Upper lobe of left lung (tissue), 6 donors: ENCODE measurements at regions not wholly inside any gene's neighbourhood (a gene's known extent, or its start where the extent isn't known, plus 50 kb on each side); places are given as distances from the start of the nearest gene placed in this dataset.

Experiments
- ATAC-seq, 2 donors: fragments of 200-7000 bp; cut with Tn5 transposase; one replicate each; pipeline ENCODE4 v1.9.1; 2022; ENCODE audit warnings: mild to moderate bottlenecking in 2 of 2, moderate library complexity in 2 of 2; ENCODE audit not compliant: low FRiP score in 2 of 2
- DNase-seq, 2 donors: peaks; one replicate each; pipeline ENCODE4 v3.0.0-alpha.2; 2019 to 2020
- H3K27ac ChIP-seq, 4 donors: fragments of 200-600 bp; sonication (generic); one replicate each; pipeline ENCODE4 v1.5.1; 2016 to 2019
- H3K27me3 ChIP-seq, 4 donors: fragments of 200-600 bp; sonication (generic); one replicate each; pipeline ENCODE4 v1.5.1; 2017 to 2019
- H3K36me3 ChIP-seq, 4 donors: fragments of 200-600 bp; sonication (generic); one replicate each; pipeline ENCODE4 v1.5.1; 2016 to 2019
- H3K4me1 ChIP-seq, 4 donors: fragments of 200-600 bp; sonication (generic); one replicate each; pipeline ENCODE4 v1.5.1; 2018 to 2019
- H3K4me3 ChIP-seq, 4 donors: fragments of 200-600 bp; sonication (generic); one replicate each; pipeline ENCODE4 v1.5.1; 2017 to 2019; ENCODE audit warnings: mild to moderate bottlenecking in 2 of 4, moderate library complexity in 1 of 4
- H3K9me3 ChIP-seq, 4 donors: fragments of 200-600 bp; sonication (generic); one replicate each; pipeline ENCODE4 v1.5.1; 2018 to 2019
- EP300 ChIP-seq, 4 donors: sonication (generic); formaldehyde crosslinking; IDR thresholded peaks; one replicate each; pipeline ENCODE4 v1.5.1; 2017; ENCODE audit warnings: antibody characterized with exemption in 4 of 4, control low read depth in 2 of 4
- POLR2A ChIP-seq, 4 donors: fragments of 450-650 bp; IDR thresholded peaks; one replicate each; pipeline ENCODE4 v1.5.1; 2016 to 2017; ENCODE audit warnings: antibody characterized with exemption in 4 of 4, mild to moderate bottlenecking in 2 of 4
- POLR2AphosphoS5 ChIP-seq, 2 donors: sonication (generic); formaldehyde crosslinking; IDR thresholded peaks; one replicate each; pipeline ENCODE4 v1.5.1; 2017; ENCODE audit warnings: antibody characterized with exemption in 2 of 2
- WGBS, 2 donors: methylation state at CpG; one replicate each; pipeline ENCODE4 v1.1.5; 2017 to 2018; 5-methylcytosine and 5-hydroxymethylcytosine counted together
- TF ChIP-seq, protein P1 (sequence below), 6 experiments: fragments of 450-650 bp in 4 of 6; fragments of 200-600 bp in 2 of 6; sonication (generic) in 2 of 6; IDR thresholded peaks; one replicate each; pipeline ENCODE4 v1.5.1; 2016 to 2019; ENCODE audit warnings: antibody characterized with exemption in 6 of 6
- donor health status: DM: no; HTN: no; CAD: no; lungs with moderate emphysema.
- donor health status: DM: no; HTN: yes; CAD: no; lungs with severe emphysema.

DNA sequence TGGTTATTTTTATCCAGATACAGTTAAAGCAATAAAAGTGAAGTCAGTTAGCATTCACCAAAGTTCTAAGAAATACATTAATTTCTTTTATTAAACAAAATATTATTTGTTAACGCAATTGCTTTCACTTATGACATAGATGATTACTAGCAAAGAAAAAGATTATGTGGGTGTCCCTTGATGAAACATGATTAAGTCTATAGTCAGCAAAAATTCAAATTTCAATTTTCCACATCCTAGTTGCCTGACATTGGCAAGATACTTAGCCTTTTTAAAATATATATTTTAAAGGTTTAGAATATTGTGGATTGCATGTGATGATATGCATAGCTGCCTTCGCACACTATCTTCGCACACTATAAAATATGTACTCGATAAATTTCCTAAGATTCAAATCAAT lies 1780.5 kb upstream of the MIR17HG start:
- H3K9me3 ChIP-seq: no peaks in the 10 kb centered on the region
- 84 to 85% methylated on average over 4 of the region's 4 CpGs for WGBS, 2 donors
- no peaks in the 10 kb centered on the region for H3K4me1 ChIP-seq

DNA sequence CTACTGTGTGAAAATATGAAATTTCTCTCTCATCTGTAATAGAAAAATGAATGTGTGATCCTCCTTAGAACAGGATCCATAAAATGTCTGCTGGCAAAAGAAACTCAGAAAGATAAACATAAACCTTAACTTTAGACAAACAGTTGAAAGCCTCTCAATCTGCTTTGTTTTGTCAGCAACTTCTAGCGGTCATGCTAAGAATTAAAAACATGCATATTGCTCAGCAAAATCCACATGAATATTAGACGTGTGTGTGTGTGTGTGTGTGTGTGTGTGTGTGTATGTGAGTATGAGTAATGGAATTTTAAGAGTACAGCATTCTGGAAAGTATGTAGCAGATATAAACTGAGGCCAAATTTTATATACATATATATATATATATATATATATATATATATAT lies 1779.2 kb upstream of the MIR17HG start:
- no peak overlapping the region for H3K4me3 ChIP-seq
- whole genome bisulfite sequencing, 2 donors: 73 to 74% methylated on average over 2 of the region's 2 CpGs
- no peaks in the 10 kb centered on the region for H3K27me3 ChIP-seq
- TF ChIP-seq POLR2AphosphoS5 (IDR thresholded peaks at IDR 0.05) (no peak), EP300 (IDR thresholded peaks at IDR 0.05) (no peak), POLR2A (IDR thresholded peaks at IDR 0.05) (no peak)
- TF ChIP-seq, protein P1, sequence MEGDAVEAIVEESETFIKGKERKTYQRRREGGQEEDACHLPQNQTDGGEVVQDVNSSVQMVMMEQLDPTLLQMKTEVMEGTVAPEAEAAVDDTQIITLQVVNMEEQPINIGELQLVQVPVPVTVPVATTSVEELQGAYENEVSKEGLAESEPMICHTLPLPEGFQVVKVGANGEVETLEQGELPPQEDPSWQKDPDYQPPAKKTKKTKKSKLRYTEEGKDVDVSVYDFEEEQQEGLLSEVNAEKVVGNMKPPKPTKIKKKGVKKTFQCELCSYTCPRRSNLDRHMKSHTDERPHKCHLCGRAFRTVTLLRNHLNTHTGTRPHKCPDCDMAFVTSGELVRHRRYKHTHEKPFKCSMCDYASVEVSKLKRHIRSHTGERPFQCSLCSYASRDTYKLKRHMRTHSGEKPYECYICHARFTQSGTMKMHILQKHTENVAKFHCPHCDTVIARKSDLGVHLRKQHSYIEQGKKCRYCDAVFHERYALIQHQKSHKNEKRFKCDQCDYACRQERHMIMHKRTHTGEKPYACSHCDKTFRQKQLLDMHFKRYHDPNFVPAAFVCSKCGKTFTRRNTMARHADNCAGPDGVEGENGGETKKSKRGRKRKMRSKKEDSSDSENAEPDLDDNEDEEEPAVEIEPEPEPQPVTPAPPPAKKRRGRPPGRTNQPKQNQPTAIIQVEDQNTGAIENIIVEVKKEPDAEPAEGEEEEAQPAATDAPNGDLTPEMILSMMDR (IDR thresholded peaks at IDR 0.05): no peak
- H3K27ac ChIP-seq: no peak overlapping the region
- H3K36me3 ChIP-seq: no peaks in the 10 kb centered on the region
- H3K4me1 ChIP-seq: no peaks in the 10 kb centered on the region
- no peak for ATAC-seq
- H3K9me3 ChIP-seq: no peaks in the 10 kb centered on the region
- DNase-seq: no peak

More for the DNA sequence above, 1780.5 kb upstream of the MIR17HG start:
- no peak for ATAC-seq
- no peaks in the 10 kb centered on the region for H3K36me3 ChIP-seq
- H3K27me3 ChIP-seq: no peaks in the 10 kb centered on the region
- TF ChIP-seq EP300 (IDR thresholded peaks at IDR 0.05) (no peak), POLR2AphosphoS5 (IDR thresholded peaks at IDR 0.05) (no peak)
- DNase-seq: no peak
- H3K4me3 ChIP-seq: no peak overlapping the region
- no peak overlapping the region for H3K27ac ChIP-seq

DNA sequence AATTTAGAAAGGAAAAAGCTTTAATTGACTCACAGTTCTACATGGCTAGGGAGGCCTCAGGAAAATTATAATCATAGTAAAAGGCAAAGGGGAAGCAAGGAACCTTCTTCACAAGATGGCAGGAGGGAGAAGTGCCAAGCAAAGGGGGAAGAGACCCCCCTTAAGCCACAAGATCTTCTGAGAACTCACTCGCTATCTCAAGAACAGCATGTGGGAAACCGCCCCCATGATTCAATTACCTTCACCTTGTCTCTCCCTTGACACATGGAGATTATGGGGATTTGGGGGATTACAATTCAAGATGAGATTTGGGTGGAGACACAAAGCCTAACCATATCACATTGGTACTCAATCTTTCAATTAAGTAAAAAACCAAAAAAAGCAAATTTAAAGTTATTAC lies 1778.7 kb upstream of the MIR17HG start:
- DNase-seq (no peak), ATAC-seq (no peak)
- Histone ChIP-seq H3K4me3 (no peak overlapping the region), H3K4me1 (no peaks in the 10 kb centered on the region), H3K36me3 (no peaks in the 10 kb centered on the region), H3K9me3 (no peaks in the 10 kb centered on the region), H3K27me3 (no peaks in the 10 kb centered on the region), H3K27ac (no peak overlapping the region)
- WGBS, 2 donors: 64 to 65% methylated on average over 2 of the region's 2 CpGs
- TF ChIP-seq EP300 (IDR thresholded peaks at IDR 0.05): no peak

DNA sequence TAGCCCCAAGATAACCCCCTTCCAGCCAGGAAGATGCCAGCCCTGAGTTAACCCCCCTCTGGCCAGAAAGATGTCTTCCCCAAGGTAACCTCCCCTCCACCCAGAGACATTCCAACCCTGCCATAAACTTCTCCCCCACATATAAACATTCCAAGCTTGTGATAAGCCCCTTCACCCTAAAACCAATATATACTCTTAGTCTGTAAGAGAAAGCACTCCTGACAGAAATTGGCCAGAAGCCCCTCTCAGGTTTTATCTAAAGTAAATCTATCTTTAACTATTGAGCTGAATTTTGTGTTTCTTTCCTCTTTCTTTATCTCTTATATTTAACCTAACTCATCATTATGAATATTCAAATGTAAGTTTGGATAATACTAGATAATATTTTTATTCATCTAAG lies 1775.8 kb upstream of the MIR17HG start:
- TF ChIP-seq POLR2A (IDR thresholded peaks at IDR 0.05) (no peak), EP300 (IDR thresholded peaks at IDR 0.05) (no peak), POLR2AphosphoS5 (IDR thresholded peaks at IDR 0.05) (no peak)
- TF ChIP-seq, protein P1 (IDR thresholded peaks at IDR 0.05): no peak
- H3K36me3 ChIP-seq: no peaks in the 10 kb centered on the region
- H3K4me1 ChIP-seq: no peaks in the 10 kb centered on the region
- H3K9me3 ChIP-seq: no peaks in the 10 kb centered on the region
- no peak for ATAC-seq
- no peak overlapping the region for H3K27ac ChIP-seq
- no peak for DNase-seq
- H3K4me3 ChIP-seq: no peak overlapping the region
- H3K27me3 ChIP-seq: no peaks in the 10 kb centered on the region

DNA sequence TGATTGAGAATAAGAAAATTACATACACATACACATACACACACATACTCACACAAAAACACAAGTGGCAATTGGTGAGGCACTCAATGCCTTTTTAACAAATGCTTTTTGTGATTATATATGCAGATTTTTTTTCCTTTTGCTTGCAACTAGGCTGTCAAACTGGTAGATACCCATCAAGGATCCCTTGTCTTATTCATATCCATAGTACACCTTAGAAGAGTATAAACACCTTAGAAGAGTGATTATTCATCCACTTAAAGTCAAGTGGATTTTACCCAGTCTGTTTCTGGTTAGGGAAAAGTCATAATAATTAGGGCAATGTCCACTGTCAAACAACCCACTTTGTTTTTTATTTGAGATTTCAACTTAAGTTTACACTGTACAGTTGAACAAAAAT lies 1773.4 kb upstream of the MIR17HG start:
- Histone ChIP-seq H3K4me1 (no peaks in the 10 kb centered on the region), H3K27ac (no peak overlapping the region), H3K4me3 (no peak overlapping the region), H3K9me3 (no peaks in the 10 kb centered on the region), H3K27me3 (no peaks in the 10 kb centered on the region), H3K36me3 (no peaks in the 10 kb centered on the region)
- ATAC-seq (no peak), DNase-seq (no peak)
- TF ChIP-seq POLR2AphosphoS5 (IDR thresholded peaks at IDR 0.05): no peak
- TF ChIP-seq EP300 (IDR thresholded peaks at IDR 0.05): no peak
- TF ChIP-seq, protein P1 (IDR thresholded peaks at IDR 0.05): no peak
- no peak for TF ChIP-seq POLR2A (IDR thresholded peaks at IDR 0.05)

DNA sequence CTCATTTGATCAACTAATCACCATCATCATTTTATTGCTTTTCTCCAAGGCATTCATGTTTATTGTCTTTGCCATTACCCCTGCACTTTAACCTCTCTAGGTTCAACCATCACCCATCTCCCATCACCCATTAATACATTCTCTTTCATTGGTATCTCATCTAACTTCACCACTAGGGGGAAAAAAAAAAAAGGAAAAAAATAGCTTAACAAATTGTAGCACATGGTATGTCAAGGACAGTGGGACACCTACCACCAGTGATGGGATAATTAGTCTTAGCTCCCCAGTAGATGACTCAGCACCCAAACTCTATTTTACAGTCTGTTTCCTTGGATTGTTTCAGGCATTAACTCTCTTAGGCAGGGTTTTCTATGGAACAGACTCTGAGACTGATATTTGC lies 1770.2 kb upstream of the MIR17HG start:
- H3K4me3 ChIP-seq: no peak overlapping the region
- no peaks in the 10 kb centered on the region for H3K36me3 ChIP-seq
- TF ChIP-seq EP300 (IDR thresholded peaks at IDR 0.05) (no peak), POLR2A (IDR thresholded peaks at IDR 0.05) (no peak), POLR2AphosphoS5 (IDR thresholded peaks at IDR 0.05) (no peak)
- TF ChIP-seq, protein P1 (IDR thresholded peaks at IDR 0.05): no peak
- no peaks in the 10 kb centered on the region for H3K27me3 ChIP-seq
- DNase-seq: no peak
- H3K27ac ChIP-seq: no peak overlapping the region
- ATAC-seq: no peak
- no peaks in the 10 kb centered on the region for H3K9me3 ChIP-seq
- no peaks in the 10 kb centered on the region for H3K4me1 ChIP-seq
